Right ventricle myocardium superior (tissue), 1 donor: ENCODE measurements at regions not wholly inside any gene's neighbourhood (a gene's known extent, or its start where the extent isn't known, plus 50 kb on each side); places are given as distances from the start of the nearest gene placed in this dataset.
"Not testable (repeated sequence)": the region's sequence is repeated elsewhere in the genome, so short reads cannot be mapped to it uniquely, and the experiment has no call there.

ENCODE experiments used
- ATAC-seq: fragments of 200-7000 bp; cut with Tn5 transposase; one replicate; pipeline ENCODE4 v1.9.1; 2020; ENCODE audit warnings: mild to moderate bottlenecking; ENCODE audit not compliant: poor library complexity
- DNase-seq: peaks from one replicate; pipeline ENCODE4 v3.0.0-alpha.2; 2020
- intact Hi-C: fragments of 100-400 bp; cut with DNase I; formaldehyde crosslinking; loops from one replicate; pipeline ENCODE4 v1.11.2; 2022
- donor health status: DM: no; HTN: yes; CAD: no; lungs with severe emphysema.

- no peak for DNase-seq
- intact Hi-C loops, result no loop called here
These were observed 110.1 kb upstream of the GPBP1 start for GRCh38 chr5:57063773-57064172.

GRCh38 chr5:57066924-57067596 is 106.8 kb upstream of the GPBP1 start:
- intact Hi-C loops, result no loop called here
- DNase-seq (no peak), ATAC-seq (no peak)

More at GRCh38 chr5:57063773-57064172, 110.1 kb upstream of the GPBP1 start:
- no peak for ATAC-seq

DNA sequence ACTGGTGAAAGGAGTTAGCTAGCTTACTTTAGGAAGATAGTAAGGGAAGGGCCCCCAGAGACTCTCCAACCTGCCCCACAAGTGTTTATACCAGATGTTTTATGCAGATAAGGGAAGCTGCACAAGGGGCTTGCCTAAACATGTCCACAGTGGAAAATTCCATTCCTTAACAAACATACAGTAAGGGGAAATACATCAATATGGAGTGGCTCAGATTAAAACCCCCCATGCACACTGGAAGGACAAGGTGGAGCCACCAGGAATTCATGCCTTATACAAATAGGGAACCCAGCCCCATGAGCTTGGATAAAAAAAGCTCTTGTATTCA is 106.3 kb upstream of the GPBP1 start:
- DNase-seq (no peak), ATAC-seq (no peak)
- intact Hi-C loops, result no loop called here

GRCh38 chr5:57069115-57069835 is 104.6 kb upstream of the GPBP1 start:
- intact Hi-C loops, result no loop called here
- DNase-seq (no peak), ATAC-seq (no peak)

DNA sequence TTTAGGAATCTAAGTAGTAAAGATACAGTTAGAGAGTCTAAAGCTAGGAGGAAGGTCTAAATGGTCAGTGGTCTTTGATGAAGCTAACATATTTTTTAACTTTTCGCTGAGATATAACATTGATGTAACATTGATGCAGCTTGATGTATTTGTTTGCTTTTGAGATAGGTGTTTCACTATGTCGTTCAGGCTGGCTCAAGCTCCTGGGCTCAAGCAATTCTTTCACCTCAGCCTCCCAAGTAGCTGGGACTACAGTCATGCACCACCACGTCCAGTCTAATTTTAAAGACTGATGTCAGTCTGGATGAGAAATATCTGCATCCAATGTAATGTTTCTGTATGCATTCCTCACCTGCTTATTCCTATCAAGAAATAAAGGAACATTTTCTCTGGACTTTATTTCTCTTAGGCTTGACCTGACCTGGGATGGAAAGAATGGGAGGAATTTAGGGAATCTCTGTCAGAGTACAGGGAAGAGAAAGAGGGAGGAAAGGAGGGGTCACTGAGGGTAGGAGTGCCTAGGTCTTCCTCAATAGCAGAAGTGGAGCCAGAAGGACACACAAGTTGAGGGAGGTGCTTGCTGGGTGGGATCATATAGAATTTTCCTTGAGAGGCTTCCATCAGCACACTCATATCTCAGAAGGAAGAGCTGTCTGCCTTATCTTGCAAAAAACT is 101.5 kb upstream of the GPBP1 start:
- DNase-seq (no peak), ATAC-seq (no peak)
- intact Hi-C loops, result no loop called here

GRCh38 chr5:57082441-57083067 is 91.3 kb upstream of the GPBP1 start:
- DNase-seq, result no peak
- intact Hi-C loops, result no loop called here
- no peak for ATAC-seq

- DNase-seq, result no peak
- intact Hi-C loops, result no loop called here
- no peak for ATAC-seq
These were observed 88.4 kb upstream of the GPBP1 start for GRCh38 chr5:57085306-57086081.

- intact Hi-C loops, DNase-seq, ATAC-seq: not testable (repeated sequence)
These were observed 85.9 kb upstream of the GPBP1 start for GRCh38 chr5:57087947-57088346.

- ATAC-seq (no peak), DNase-seq (no peak)
- intact Hi-C loops, result no loop called here
These were observed 78.8 kb upstream of the GPBP1 start for GRCh38 chr5:57094753-57095683.

DNA sequence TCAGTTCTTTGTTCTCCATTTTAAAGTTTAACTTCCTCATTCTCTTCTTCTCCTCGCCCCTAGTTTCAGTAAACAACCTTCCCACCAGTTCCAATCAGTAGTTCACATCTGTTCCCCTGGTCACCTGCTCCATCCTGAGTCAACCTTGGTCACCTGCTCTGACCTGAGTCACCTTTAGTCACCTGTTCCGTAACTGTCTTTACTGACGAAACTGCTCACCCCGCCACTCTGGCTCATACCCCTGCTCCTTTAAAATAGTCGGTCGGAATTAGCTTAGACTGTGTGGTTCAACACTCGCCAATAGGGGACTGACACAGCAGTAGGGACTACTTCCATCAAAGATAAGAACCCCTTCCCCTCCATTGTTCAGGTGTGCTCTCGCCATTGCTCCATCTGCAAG is 76.3 kb upstream of the GPBP1 start:
- no peak for DNase-seq
- intact Hi-C loops, result no loop called here
- ATAC-seq, result no peak

DNA sequence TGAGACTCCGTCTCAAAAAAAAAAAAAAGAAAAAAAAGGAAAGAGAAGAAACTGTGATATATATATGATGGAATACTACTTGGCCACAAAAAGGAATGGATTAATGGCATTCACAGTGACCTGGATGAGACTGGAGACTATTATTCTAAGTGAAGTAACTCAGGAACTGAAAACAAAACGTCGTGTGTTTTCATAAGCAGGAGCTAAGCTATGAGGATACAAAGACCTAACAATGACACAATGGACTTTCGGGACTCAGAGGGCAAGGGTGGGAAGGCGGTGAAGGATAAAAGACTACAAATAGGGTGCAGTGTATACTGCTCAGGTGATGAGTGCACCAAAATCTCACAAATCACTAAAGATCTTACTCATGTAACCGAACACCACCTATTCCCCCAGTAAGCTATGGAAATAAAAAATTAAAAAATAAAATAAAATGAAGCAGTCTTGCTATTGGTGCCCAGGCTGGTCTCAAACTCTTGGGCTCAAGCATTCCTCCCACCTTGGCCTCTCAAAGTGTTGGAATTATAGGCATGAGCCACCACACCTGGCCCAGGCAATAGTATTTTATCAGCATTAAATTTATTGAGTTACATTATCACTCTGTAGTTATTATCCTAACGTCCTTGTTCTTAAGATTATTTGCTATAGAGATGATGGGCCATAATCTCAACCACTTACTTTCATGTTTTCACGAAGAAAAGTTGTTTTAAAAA is 71.5 kb upstream of the GPBP1 start:
- ATAC-seq, result no peak
- intact Hi-C loops, result no loop called here

DNA sequence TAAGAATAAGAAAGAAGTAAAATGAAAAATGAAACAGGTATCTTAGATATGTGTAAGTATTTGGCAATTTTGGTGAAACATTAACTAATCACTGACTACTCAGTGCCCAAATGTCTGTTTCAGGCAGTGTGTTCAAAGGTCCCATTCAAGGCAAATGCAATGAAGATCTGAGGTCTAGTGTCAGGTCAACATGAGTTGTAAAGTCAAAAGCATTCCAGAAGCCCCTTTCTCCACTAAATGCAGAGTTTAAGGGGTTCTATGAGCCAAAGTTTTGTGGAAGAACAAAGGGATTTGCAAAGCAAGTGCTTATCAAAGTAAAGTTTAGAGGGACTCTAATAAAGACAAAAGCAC is 71.0 kb upstream of the GPBP1 start:
- intact Hi-C loops, result no loop called here
- ATAC-seq (no peak), DNase-seq (no peak)

More for the DNA sequence above, 71.5 kb upstream of the GPBP1 start:
- DNase-seq, result no peak

DNA sequence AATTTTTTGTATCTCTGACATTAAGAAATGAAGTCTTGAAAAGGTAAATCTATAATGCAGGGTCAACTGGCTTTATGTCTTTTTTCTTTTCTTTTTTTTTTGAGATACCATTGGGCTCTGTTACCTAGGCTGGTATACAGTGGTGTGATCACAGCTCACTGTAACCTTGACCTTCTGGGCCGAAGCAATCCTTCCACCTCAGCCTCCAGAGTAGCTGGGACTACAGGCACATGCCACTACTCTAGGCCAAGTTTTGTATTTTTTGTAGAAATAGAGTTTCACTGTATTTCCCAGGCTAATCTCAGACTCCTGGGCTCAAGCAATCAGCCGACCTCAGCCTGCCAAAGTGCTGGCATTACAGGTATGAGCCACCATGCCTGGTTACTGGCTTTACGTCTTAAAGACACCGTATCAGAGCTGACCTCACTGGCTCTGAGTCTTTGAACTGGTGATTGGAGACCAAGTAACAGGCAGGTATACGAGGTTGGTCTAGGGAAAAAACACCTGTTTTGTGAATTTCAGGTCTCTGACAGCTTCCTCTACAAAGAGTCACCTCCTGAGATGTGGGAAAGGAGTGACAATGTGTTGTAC is 70.4 kb upstream of the GPBP1 start:
- DNase-seq, result no peak
- ATAC-seq, result no peak
- intact Hi-C loops, result no loop called here

DNA sequence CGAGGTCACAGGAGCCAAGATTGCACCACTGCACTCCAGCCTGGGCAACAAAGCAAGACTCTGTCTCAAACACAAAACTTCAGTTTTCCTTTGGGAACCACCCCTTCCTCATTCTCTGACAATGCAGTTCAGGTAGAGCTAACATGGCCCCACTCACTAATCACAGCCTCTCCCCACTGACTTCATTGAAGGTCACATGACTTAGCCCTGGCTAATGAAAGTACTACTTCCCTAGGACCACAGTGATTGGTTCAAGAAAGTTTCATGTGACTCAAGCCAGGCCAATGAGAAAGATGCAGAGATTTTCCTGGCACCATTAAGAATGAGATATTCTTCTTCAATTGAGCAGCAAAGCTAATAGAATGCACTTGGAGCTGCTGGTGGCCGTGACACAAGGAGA is 67.2 kb upstream of the GPBP1 start:
- ATAC-seq (no peak), DNase-seq (no peak)
- intact Hi-C loops, result no loop called here

GRCh38 chr5:57111993-57112392 is 61.9 kb upstream of the GPBP1 start:
- ATAC-seq (no peak), DNase-seq (no peak)
- intact Hi-C loops, result no loop called here

DNA sequence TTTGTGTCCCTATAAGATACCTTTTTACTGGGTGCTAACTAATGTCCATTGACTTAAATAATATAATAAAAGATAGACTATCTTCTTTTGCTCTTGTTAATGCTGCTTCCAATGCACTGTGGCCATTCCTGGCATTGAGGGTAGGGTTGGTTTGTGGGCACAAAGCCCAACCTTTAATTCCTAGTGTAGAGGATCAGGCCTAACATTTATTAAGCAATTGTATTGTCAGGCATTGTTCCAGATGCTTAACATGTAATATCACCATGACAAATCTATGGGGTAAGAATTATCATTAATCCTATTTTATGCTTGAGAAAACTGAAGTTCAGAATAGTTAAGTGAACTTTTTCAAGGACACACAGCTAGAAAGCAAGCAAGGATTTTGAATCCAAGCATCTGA is 60.4 kb upstream of the GPBP1 start:
- intact Hi-C loops, result no loop called here
- DNase-seq, result no peak
- ATAC-seq, result no peak

DNA sequence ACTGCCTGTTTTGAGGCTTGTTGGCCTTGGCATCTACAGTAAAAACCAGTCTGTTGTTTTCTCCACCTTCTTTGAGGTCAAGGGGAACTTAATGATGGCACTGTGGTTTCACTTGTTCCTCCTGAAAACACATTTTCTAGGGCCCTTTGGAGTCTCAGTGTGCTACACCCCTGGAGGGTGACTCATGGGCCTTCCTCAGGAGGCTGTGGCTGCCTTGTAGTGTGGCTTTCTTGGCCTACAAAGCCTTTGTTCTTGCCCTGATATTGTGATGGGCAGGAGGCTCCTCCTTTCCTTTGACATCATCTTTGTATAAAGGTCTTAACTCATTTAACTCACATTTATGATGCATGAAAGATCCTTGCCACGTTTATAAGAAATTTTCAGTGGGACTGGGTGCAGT is 56.3 kb upstream of the GPBP1 start:
- DNase-seq (no peak), ATAC-seq (no peak)
- intact Hi-C loops, result no loop called here
